Activated T-helper 2 cell treated with anti-CD3 and anti-CD28 coated beads, Interferon-gamma antibody, Interleukin-2, Interleukin-4, amounts not matched to agents 10 μg/mL and 5 μg/mL and 100 μg/mL, durations not matched to agents 14 hours and 24 hours and 36 hours (primary cell): ENCODE measurements at regions not wholly inside any gene's neighbourhood (a gene's known extent, or its start where the extent isn't known, plus 50 kb on each side); places are given as distances from the start of the nearest gene placed in this dataset.
"Not testable (repeated sequence)": the region's sequence is repeated elsewhere in the genome, so short reads cannot be mapped to it uniquely, and the experiment has no call there.

Source experiments
- DNase-seq: peaks from one replicate; pipeline ENCODE4 v3.0.0; 2021; ENCODE audit warnings: low spot score
- H3K27ac Mint-ChIP-seq: one replicate; pipeline ENCODE4 v1.8.0; 2021; ENCODE audit warnings: mixed read lengths
- H3K27me3 Mint-ChIP-seq: one replicate; pipeline ENCODE4 v1.8.0; 2021; ENCODE audit warnings: low read depth, mixed read lengths
- H3K36me3 Mint-ChIP-seq: one replicate; pipeline ENCODE4 v1.8.0; 2021; ENCODE audit warnings: low read depth, mixed read lengths
- H3K4me1 Mint-ChIP-seq: one replicate; pipeline ENCODE4 v1.8.0; 2021; ENCODE audit warnings: low read depth, mixed read lengths
- H3K4me3 Mint-ChIP-seq: one replicate; pipeline ENCODE4 v1.8.0; 2021; ENCODE audit warnings: low read depth, mild to moderate bottlenecking, moderate library complexity, mixed read lengths
- H3K9me3 Mint-ChIP-seq: one replicate; pipeline ENCODE4 v1.8.0; 2021; ENCODE audit warnings: mixed read lengths
- intact Hi-C: fragments of 100-400 bp; cut with micrococcal nuclease; formaldehyde crosslinking; loops from one replicate; pipeline ENCODE4 v1.15.1; 2023

DNA sequence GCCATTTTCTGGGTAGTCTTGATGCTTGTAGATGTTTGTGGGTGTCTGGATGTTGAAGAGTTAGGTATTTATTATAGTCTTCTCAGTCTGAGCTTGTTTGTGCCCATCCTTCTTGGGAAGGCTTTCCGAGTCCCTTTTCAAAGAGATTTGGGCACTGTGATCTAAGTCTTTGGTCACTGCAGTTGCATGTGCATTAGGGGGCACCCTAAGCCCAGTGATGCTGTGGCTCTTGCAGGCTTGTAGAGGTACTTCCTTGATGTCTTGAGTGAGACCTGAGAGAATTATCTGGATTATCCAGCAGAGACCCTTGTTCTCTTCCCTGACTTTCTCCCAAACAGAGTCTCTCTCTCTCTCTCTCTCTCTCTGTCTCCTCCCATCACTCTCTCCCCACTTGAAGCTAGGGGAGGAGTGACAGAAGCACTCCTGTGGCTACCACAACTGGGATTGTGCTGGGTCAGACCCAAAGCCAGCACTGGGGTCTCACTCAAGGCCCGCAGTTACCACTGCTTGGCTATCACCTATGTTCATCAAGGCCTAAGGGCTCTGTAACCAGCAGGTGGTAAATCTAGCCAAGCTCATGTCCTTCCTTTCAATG lies 68.5 kb downstream of the TMCO5A start:
- intact Hi-C loops, result loop anchor here (10.0 kb wide), 1 partner anchor 352 kb away; no protein-coding TSS in a partner anchor
- Mint-ChIP-seq H3K27ac (no peak overlapping the region), H3K36me3 (no peaks in the 10 kb centered on the region), H3K9me3 (no peaks in the 10 kb centered on the region), H3K27me3 (peaks cover 2% of the 10 kb centered on the region), H3K4me1 (no peaks in the 10 kb centered on the region), H3K4me3 (no peak overlapping the region)
- no peak for DNase-seq

DNA sequence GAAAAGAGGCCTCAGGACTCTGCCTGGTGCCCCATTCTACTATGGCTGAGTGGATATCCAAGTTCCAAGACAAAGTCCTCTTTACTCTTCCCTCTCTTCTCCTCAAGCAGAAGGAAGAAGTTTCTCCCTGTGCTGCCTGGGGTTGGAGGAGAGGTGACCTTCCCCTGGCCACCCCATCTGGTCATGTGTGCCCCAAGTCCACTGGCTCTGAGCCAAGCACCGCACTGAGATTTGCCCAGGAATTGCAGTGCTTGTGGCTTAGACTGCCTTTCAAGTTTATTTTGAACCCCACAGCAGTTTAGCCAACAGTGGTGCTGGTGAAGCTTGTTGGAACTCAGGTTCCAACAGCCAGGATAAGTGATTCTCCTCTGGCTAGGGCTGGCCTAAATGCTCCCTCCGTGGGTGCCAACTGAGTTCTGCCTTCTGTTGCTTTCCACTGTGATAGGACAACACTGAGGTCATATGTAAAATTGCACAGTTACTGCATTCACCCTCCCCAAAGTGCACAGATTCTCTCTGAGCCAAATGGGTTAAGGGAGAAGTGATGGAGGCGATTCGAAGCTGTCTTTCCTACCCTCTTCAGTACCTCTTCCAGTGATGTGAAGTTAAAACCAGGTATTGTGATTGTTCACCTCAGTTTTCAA lies 69.9 kb downstream of the TMCO5A start:
- no peak for DNase-seq
- Mint-ChIP-seq H3K36me3 (no peaks in the 10 kb centered on the region), H3K4me1 (no peaks in the 10 kb centered on the region), H3K27ac (no peak overlapping the region), H3K4me3 (no peak overlapping the region), H3K27me3 (peaks cover 2% of the 10 kb centered on the region), H3K9me3 (no peaks in the 10 kb centered on the region)
- intact Hi-C loops, result loop anchor here (10.0 kb wide), 1 partner anchor 350 kb away; no protein-coding TSS in a partner anchor

DNA sequence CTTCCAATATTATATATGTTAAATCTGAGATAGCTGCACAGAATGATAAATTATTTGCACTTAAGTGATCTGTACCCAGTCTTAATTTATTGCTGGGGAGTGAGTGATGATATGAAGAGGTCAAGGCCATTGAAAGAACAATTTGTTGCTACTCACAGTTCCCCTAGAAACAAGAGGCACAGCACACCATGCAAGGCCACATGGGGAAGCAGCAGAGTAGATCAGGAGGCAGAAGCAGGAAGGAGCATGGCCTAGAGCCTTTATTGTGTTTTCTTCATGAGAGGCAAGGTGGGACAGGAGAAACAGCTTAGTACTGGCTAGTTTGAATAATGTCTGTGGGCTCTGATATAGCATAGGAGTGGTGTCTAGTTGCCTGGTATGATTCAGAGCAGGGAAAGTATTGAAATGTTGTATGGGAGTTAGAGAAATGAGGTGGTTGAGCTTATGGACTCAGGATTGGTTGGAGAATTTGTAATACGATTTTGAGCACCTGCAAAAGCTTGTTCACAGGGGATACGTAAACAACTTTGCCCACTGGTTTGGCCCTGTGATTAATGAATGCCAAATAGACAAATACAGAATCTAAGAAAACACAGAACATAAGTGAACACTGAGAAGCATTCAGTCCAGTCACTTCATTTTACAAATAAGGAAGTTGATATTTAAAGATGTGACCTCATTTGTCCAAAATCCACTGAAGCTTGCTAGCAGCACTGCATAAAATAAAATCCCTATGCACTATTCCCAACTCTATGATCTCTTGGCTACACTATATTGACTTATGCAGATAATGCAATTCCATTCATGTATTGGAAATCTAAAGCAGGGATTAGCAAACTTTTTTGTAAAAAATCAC lies 71.7 kb downstream of the TMCO5A start:
- H3K36me3 Mint-ChIP-seq, result no peaks in the 10 kb centered on the region
- no peaks in the 10 kb centered on the region for H3K9me3 Mint-ChIP-seq
- no peak for DNase-seq
- no peak overlapping the region for H3K27ac Mint-ChIP-seq
- no peaks in the 10 kb centered on the region for H3K4me1 Mint-ChIP-seq
- H3K27me3 Mint-ChIP-seq, result peaks cover 2% of the 10 kb centered on the region
- intact Hi-C loops, result loop anchor here (10.0 kb wide), 1 partner anchor 349 kb away; no protein-coding TSS in a partner anchor
- H3K4me3 Mint-ChIP-seq, result no peak overlapping the region

DNA sequence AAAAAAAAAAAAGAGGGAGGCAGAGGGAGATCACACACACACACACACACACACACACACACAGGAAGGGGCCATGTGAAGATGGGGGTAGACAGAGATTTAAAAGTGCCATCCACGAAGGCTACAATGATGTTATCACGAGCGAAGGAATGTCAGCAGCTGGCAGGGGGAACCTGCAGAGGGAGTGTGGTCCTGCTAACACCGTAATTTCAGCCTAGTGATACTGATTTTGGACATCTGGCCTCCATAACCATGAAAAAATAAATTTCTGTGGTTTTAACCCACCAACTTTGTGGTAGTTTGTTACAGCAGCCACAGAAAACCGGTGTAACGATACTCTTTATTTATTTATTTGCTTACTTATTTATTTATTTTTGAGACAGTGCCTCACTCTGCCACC lies 76.0 kb downstream of the TMCO5A start:
- intact Hi-C loops, result no loop called here
- DNase-seq, result no peak
- no peak overlapping the region for H3K27ac Mint-ChIP-seq
- H3K36me3 Mint-ChIP-seq, result no peaks in the 10 kb centered on the region
- no peaks in the 10 kb centered on the region for H3K27me3 Mint-ChIP-seq
- H3K4me1 Mint-ChIP-seq, result no peaks in the 10 kb centered on the region
- H3K4me3 Mint-ChIP-seq, result no peak overlapping the region
- H3K9me3 Mint-ChIP-seq, result no peaks in the 10 kb centered on the region

DNA sequence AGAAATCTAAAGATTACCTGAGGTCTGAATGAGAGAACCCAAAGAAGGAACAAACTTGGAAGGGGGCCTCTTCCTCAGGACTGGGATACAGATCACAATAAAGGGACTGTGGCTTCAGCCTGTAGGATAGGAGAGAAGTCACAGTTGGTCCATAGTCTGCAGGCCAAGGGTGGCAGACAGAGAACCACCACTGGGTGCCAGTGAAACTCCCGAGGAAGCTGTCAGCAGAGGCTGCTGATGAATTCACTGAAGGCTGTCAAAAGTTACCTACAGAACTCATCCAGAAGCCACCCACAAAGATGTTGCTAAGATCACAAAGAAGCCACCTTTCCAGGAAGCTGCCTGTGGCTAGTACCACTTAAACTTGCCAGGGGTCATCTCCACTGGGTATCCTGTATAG lies 78.5 kb downstream of the TMCO5A start:
- DNase-seq, result no peak
- H3K36me3 Mint-ChIP-seq, result no peaks in the 10 kb centered on the region
- no peaks in the 10 kb centered on the region for H3K9me3 Mint-ChIP-seq
- intact Hi-C loops, result no loop called here
- H3K27me3 Mint-ChIP-seq, result no peaks in the 10 kb centered on the region
- H3K4me3 Mint-ChIP-seq, result no peak overlapping the region
- no peak overlapping the region for H3K27ac Mint-ChIP-seq
- H3K4me1 Mint-ChIP-seq, result no peaks in the 10 kb centered on the region

DNA sequence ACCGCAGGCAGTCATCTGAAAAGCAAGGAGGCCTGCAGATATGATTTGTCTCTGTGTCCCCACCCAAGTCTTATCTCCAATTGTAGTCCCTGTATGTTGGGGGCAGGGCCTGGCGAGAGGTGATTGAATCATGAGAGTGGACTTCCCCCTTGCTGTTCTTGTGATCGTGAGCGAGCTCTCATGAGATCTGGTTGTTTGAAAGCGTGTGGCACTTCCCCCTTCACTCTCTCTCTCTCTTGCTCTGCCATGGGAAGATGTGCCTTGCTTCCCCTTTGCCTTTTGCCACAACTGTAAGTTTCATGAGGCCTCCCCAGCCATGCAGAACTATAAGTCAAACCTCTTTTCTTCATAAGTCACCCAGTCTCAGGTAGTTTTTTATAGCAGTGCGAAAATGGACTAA lies 83.3 kb downstream of the TMCO5A start:
- DNase-seq, result no peak
- Mint-ChIP-seq H3K36me3 (no peaks in the 10 kb centered on the region), H3K4me1 (no peaks in the 10 kb centered on the region), H3K27ac (no peak overlapping the region), H3K27me3 (peaks cover 1% of the 10 kb centered on the region), H3K4me3 (no peak overlapping the region), H3K9me3 (no peaks in the 10 kb centered on the region)
- intact Hi-C loops, result no loop called here

DNA sequence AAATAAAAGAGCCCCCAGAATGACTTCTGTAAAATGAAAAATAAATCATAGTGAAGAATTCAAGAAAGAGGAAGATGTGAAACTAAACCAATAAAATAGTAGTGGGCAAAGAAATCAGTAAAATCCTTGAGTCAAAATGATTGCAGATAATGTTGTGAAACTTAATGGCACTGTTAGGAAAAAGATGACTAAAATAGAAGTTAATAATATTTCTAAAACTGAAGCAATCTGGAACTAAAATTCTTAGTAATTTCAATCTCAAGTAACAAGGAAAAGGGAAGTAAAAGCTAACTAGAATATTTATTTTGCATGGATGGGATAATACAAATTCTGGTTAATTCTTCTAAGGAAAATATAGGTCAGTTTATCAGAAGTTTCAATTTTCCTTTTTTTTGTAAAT lies 84.6 kb downstream of the TMCO5A start:
- intact Hi-C loops, result no loop called here
- Mint-ChIP-seq H3K27ac (no peak overlapping the region), H3K36me3 (no peaks in the 10 kb centered on the region)

DNA sequence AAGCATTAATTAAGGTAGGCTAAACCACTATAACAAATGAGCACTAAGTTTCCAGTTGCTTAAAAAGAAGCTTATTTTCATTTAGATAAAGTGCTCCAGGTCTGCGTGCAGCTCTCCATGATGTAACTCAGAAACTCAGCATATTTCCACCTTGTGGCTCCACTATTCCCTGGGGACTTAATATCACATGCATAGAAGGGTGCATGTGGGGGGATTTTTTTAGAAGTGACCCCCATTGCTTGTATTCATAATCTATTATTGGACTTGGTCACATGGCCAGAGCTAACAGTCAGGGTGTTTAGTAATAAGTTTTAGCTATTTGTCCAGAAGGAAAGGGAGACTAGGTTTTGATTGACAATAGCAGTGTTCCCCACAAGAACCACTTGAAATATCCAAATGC lies 86.8 kb downstream of the TMCO5A start:
- Mint-ChIP-seq H3K4me3 (no peak overlapping the region), H3K27me3 (peaks cover 1% of the 10 kb centered on the region), H3K27ac (no peak overlapping the region), H3K9me3 (peaks cover 4% of the 10 kb centered on the region), H3K36me3 (no peaks in the 10 kb centered on the region), H3K4me1 (no peaks in the 10 kb centered on the region)
- DNase-seq, result no peak
- intact Hi-C loops, result no loop called here

More for the DNA sequence above, 84.6 kb downstream of the TMCO5A start:
- H3K4me3 Mint-ChIP-seq, result no peak overlapping the region
- no peaks in the 10 kb centered on the region for H3K4me1 Mint-ChIP-seq
- peaks cover 1% of the 10 kb centered on the region for H3K27me3 Mint-ChIP-seq
- H3K9me3 Mint-ChIP-seq, result no peaks in the 10 kb centered on the region
- DNase-seq, result no peak

DNA sequence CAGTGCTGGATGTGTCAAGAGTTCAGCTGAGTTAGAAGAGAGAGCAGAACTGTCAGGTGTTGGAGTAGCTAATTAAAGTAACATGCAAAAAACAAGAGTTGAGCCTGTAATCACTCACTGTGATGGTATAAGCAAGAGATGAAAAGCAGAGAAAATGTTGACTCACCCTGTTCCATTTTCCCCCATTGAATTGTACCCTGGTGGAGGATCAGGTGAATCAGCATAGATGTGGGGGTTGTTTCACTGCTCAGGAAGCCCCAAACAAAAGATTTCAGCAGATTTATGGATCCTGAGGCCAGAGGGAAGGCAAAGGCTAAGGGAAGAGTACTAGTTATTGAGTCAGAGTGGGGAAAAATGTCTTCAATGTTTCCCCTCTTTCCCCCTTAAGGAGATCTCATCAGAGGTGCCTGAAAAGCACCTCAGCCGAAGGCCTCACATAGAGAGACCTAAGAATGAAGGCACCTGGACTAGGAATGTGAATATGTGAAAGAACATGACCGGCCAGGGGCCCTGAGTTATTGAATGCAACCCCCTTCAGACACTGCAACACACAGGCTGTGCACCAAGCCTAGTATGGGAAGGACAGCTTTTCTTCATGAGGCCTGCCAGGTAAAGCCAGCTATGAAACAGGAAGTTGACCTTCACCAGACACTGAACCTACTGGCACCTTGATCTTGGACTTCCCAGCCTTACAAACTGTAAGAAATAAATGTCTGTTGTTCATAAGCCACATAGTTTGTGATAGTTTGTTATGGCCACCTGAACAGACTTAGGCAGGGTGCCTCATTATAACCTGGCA lies 90.1 kb downstream of the TMCO5A start:
- Mint-ChIP-seq H3K4me1 (no peaks in the 10 kb centered on the region), H3K4me3 (no peak overlapping the region), H3K27me3 (peaks cover 1% of the 10 kb centered on the region), H3K36me3 (no peaks in the 10 kb centered on the region), H3K9me3 (peaks cover 4% of the 10 kb centered on the region), H3K27ac (no peak overlapping the region)
- intact Hi-C loops, result no loop called here
- DNase-seq, result no peak

DNA sequence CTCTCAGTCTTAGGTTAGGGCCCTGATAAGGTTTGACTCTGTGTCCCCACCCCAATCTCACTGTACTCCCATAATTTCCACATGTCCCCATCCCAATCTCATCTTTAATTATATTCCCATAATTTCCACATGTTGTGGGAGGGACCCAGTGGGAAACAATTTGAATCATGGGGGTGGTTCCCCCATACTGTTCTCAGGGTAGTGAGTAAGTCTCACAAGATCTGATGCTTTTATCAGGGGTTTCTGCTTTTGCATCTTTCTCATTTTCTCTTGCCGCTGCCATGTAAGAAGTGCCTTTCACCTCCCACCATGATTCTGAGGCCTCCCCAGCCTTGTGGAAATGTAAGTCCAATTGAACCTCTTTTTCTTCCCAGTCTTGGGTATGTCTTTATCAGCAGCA lies 91.2 kb downstream of the TMCO5A start:
- DNase-seq, H3K27ac Mint-ChIP-seq, H3K36me3 Mint-ChIP-seq, H3K9me3 Mint-ChIP-seq, H3K4me1 Mint-ChIP-seq, H3K4me3 Mint-ChIP-seq, intact Hi-C loops, H3K27me3 Mint-ChIP-seq: not testable (repeated sequence)

DNA sequence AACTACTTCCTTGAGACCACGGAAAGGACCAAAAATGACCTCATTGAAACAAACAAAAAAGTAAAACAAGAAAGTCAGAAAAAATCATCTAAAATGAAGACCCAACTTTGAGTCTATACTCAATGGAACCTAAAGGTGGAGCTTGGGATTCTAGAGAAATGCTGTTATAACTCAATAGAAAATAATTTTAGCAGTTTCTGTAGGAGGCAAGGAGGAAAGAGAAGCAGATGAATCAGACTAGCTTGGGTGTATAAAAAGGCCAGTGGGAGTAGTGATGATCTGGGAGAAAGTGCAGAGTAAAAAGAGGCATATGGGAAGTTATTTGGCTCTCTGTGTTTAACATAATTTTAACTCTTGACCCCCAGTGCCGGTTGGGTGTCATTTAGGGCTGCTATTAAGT lies 94.4 kb downstream of the TMCO5A start:
- intact Hi-C loops, result no loop called here
- H3K4me3 Mint-ChIP-seq, result no peak overlapping the region
- no peaks in the 10 kb centered on the region for H3K36me3 Mint-ChIP-seq
- H3K9me3 Mint-ChIP-seq, result peaks cover 4% of the 10 kb centered on the region
- no peaks in the 10 kb centered on the region for H3K27me3 Mint-ChIP-seq
- no peak overlapping the region for H3K27ac Mint-ChIP-seq
- DNase-seq, result no peak
- H3K4me1 Mint-ChIP-seq, result no peaks in the 10 kb centered on the region

DNA sequence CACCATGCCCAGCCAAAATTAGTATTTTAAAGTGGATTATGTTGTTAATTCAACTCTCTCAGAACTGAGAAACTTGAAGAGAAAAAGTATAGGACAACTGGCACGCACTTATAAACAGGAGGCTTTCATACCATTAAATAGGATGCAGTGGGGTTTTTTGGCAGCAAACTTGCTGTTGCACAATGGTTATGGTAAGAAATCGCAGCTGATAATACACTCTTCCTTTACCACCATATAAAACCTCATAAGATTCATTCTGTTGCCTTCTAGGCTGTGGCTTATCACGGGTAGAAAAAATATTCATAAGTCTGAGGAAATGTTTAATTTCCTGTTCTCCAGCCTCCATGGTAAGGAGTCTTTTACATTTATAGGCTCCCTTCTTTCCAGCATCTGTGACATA lies 95.3 kb downstream of the TMCO5A start:
- no peaks in the 10 kb centered on the region for H3K4me1 Mint-ChIP-seq
- H3K27ac Mint-ChIP-seq, result no peak overlapping the region
- DNase-seq, result no peak
- no peaks in the 10 kb centered on the region for H3K36me3 Mint-ChIP-seq
- H3K4me3 Mint-ChIP-seq, result no peak overlapping the region
- no peaks in the 10 kb centered on the region for H3K27me3 Mint-ChIP-seq
- intact Hi-C loops, result no loop called here
- peaks cover 4% of the 10 kb centered on the region for H3K9me3 Mint-ChIP-seq
